ENCODE measurements at regions not wholly inside any gene's neighbourhood (a gene's known extent, or its start where the extent isn't known, plus 50 kb on each side); places are given as distances from the start of the nearest gene placed in this dataset.
"Not testable (repeated sequence)": the region's sequence is repeated elsewhere in the genome, so short reads cannot be mapped to it uniquely, and the experiment has no call there.

DNA sequence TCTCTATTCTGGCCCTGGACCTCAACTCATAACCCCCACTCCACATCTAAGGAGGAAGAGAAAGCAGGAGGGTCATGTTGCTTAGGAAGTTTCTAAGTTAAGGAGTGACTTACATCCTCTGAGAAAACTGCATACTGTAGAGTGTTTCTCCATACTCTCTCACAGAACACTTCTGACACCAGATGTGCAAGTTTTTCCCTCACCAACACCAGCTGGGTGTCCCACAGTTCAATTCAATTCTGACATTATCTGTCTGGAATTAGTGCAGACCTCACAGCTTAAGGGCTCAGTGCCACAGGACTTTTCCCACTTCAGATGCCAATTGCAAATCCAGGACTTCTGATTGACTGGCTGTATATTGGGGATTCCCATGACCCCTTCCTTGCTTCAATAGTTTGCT, 89.0 kb upstream of the SFRP2 start:
- ATAC-seq (no peak), DNase-seq (ENCODE audit: low spot score) (no peak)

DNA sequence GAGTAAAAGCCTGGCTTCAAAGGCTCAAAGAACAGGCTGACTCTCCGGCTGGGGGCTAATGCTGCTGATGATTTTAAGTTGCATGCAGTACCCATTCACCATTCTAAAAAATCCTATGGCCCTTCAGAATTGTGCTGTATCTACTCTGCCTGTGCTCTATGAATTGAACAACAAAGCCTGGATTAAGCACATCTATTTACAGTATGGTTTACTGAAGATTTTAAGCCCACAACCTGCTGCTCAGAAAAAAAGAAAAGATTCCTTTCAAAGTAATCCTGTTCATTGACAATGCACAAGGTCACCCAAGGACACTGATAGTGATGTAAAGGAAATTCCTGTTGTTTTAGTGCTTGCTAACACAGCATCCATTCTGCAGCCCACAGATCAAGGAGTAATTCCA, 84.9 kb upstream of the SFRP2 start:
- DNase-seq (ENCODE audit: low spot score) = no peak
- ATAC-seq = no peak

- not testable (repeated sequence) for DNase-seq (ENCODE audit: low spot score); ATAC-seq
Observed at GRCh38 chr4:153866766-153867165, 77.9 kb upstream of the SFRP2 start.

DNA sequence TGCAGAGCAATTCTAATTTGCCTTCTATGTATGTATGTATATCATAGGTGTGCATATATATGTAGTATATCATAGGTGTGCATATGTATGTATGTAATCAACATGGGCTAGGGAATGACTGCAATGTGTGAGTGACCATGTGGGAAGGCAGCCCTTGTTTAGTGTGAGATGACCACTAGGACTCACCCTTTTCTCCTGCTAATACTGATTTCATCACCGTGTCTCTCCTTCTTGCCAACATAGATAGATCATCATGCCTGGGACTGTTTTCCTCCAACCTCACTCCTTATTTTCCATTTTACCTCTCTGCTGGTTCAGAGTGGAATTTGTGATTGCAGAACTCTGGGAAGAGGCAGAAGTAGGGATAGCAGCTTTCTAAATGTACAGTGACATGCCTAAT, 63.6 kb upstream of the SFRP2 start:
- ATAC-seq (no peak), DNase-seq (ENCODE audit: low spot score) (no peak)

- ATAC-seq = no peak
Observed at GRCh38 chr4:153850533-153851280, 61.8 kb upstream of the SFRP2 start.

DNA sequence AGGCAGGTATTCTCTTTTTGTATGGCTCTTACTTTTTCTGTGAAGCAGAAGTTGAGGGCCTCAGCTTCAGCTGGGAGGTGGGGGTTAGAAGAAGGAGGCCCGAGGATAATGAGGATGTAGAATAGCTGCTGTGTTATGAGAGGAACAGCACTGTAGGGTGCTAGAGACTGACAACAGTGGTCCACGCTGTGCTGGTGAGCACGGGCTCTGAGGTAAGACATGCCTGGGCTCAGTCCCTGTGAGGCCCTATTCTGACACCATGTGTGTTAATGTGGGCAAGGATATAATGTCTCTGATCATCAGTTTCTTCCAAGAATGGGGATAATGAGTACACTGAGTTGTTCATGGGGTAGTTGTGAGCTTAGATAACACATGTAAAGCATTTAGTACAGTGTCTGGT, 55.3 kb upstream of the SFRP2 start:
- DNase-seq (ENCODE audit: low spot score) (no peak), ATAC-seq (no peak)

More at GRCh38 chr4:153850533-153851280, 61.8 kb upstream of the SFRP2 start:
- no peak for DNase-seq (ENCODE audit: low spot score)
